ENCODE measurements at regions not wholly inside any gene's neighbourhood (a gene's known extent, or its start where the extent isn't known, plus 50 kb on each side); places are given as distances from the start of the nearest gene placed in this dataset.
A peak's percentile ranks its signal among the peaks of the same experiment; 100 is the strongest.
"Not testable (repeated sequence)": the region's sequence is repeated elsewhere in the genome, so short reads cannot be mapped to it uniquely, and the experiment has no call there.

DNA sequence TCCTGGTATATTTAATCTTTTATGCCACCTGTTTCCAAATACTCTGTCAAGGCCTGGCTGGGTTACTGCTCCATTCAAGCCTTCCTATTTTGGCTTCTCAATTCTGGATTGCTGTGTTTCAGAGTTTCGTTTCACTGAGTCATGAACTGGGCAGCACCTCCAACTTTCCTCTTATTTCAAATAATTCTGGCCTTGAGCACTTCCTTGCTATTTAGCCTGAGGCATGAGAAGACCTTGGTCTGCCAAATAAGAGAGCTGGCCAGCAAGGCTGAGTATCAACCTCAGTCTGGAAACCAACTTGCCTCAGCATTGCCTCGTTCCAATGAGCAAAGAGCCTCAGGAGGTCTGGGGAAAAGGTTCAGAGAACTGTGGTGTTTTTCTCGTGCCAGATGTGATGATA, 66.6 kb downstream of the TNFAIP3 start:
- peak; percentile 51 for DNase-seq (ENCODE audit: low read depth, low spot score)

DNA sequence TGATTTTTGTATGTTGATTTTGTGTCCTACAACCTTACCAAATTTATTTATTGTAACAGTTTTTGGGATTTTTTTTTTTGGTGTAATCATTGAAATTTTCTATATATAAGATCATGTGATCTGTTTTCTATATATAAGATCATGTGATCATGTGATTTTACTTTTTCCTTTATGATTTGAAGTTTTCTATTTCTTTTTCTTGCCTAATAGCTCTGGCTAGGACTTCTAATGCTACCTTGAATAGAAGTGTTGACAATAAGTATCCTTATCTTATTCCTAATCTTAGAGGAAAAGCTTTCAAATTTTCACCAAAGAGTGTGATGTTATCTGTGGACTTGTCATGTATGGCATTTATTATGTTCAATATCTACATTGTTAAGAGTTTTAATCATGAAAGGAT, 69.7 kb downstream of the TNFAIP3 start:
- DNase-seq (ENCODE audit: low read depth, low spot score): no peak

DNA sequence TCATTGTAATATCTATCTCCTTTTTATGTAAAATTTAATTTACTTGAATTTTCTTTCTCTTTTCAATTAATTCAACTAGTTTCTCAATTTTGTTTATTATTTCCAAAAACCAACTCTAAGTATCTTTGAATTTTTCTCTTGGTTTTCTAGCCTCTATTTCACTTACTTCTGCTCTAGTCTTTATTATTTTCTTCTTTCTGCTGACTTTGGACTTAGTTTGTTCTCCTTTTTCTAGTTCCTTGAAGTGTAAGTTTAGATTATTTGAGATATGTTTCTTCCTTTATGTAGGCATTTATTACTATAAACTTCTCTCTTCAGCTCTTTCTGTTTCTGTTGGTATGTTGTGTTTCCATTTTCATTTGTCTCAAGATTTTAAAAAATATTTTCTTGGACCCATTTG, 70.8 kb downstream of the TNFAIP3 start:
- DNase-seq (ENCODE audit: low read depth, low spot score): no peak

DNA sequence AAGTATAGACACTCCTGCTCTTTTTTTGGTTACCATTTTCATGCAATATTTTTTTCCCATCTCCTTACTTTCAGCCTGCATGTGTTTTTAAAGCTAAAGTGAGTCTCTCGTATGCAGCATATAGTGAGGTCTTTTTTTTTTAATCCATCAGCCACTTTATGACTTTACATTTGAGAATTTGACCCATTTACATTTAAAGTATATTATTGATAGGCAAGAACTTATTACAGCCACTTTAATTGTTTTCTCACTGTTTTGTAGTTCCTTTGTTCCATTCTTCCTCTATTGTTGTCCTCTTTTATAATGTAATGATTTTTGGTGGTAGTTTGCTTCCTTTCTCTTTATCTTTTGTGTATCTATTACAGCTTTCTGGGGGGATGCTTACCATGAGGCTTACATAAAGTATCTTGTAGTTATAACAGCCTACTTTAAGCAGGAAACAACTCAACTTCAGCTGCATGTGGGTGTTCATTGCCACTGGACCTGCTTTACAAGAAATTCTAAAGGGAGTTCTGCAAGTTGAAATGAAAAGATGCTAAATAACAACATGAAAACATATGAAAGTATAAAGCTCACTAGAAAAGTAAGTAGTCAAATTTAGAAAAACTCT, 71.8 kb downstream of the TNFAIP3 start:
- no peak for DNase-seq (ENCODE audit: low read depth, low spot score)

DNA sequence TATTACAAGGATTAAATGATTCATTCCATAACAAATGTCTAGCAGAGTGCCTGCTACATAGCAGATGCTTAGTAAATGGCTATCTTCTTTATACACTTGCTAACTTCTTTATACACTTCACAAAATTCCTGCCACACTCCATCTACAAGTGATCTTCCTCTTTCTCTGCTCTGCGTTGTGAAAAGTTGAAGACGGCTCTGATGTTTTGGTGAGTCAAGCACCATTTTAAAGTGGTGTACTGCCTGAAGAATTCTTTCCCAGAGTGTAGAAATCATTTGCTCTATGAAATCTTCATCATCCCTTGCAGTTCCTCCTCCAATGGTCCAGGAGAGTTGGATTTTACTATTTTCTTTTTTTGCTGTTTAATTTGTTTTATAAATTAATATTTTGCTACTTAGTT, 74.9 kb downstream of the TNFAIP3 start:
- DNase-seq (ENCODE audit: low read depth, low spot score): no peak

DNA sequence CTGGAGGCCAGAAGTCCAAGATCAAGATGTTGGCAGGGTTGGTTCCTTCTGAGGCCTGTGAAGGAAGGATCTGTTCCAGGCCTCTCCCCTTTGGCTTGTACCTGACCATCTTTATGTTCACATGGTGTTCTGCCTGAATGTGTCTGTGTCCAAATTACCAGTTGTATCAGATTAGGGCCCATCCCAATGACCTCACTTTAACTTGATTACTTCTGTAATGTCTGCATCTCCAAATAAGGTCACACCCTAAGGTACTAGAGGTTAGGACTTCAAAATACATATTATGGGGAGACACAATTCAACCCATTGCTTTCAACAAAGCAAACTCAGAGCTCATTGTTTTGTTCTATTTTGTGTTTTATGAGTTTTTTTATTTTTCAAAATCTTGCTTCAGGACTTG, 75.7 kb downstream of the TNFAIP3 start:
- DNase-seq (ENCODE audit: low read depth, low spot score): no peak

DNA sequence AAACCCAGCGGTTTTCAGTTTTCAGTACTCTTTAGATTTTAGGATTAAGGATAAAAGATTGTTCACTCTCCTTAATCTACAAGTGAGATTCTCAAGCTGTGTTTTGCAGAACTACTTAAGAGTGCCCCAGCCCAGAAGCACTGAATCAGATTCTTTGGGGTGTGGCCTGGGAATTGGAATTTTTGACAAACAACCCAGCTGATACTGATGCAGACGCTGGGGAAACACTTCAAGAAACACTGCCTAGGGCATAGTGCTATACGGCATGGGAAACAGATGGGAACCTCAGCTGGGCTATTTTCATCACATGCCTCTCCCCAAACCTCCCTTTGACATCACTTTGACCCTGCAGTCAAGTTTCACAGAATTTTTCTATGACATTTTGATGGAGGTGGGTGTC, 77.3 kb downstream of the TNFAIP3 start:
- not testable (repeated sequence) for DNase-seq (ENCODE audit: low read depth, low spot score)

DNA sequence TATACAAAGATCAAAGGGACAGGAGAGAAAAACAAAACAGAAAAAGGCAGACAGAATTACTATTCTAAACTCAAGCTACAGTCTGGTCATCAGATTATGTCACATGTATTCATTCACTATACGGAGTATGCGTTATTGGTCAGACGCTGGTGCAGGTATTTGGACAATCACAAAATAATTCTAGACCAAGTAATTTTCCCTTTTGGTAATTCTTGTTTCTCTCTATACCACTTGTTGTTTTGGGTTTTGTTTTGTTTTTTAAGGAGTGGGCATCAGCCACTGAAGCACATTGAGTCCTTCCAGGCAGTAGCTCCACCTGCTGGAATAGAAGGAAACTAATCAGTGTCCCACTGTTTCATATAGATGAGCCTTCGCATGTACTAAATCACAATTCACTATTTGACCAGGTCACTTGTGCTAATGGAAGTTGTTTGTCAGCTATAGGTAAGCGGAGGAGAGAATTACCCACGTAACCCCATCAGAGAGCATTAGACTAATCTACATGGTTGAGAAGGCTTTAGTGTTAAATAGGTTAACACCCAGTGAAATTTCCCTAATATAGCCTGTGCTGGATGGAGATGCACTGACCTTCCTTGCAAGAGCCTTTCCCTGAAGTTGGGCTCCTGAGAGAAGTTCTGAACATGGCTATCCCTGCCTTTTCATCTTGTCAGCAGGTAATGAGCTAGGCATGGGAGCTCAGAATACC, 77.9 kb downstream of the TNFAIP3 start:
- DNase-seq (ENCODE audit: low read depth, low spot score): peak; percentile 57

DNA sequence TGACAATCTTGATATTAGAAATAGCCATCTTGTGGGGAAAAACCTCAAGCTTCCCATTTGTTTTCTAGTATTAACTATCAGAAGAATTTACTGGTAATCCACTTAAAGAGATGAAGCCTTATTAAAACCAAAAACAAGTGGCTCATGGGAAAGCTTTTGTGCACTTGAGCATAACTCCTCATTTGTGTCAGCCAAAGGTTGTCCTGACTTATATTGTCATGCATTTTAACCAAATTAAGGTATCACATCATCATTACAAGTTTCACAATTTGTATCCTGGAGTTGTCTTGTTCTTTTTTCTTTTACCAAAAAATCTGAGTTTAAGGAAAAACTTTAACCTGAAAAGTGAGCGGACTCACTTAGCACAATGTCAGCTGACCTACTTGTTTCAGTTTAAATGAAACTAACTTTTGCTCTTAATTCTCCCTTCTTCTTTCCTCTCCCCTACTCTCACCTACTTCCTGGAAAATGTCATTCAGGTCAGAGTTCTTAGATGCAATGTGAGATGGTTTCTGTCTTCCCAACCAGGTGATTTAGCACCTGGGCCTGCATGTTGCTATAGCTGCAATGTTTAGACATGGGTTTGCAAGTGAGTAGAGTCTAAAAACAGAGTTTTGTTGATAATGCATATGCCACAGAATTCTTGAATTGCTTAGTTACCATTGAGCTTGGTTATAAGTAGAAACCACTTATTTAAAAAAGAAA, 82.8 kb downstream of the TNFAIP3 start:
- no peak for DNase-seq (ENCODE audit: low read depth, low spot score)

DNA sequence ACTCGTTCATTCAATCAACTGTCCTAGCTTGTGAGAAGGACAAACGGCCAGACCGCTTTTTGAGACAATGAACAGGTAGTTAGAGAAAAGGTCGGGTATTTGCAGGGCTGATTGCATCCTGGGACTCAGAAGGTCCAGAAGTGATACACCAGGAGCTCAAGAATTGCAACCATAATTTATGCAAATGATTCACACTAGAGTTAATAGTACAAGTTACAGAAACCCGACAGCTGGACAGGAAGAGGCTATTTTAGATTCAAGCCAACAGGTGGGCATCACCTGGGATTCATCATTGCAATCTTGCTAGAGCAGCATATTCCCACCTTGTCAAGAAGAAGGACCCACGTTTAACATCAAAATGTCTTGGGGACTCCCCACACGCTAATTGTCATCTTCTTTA, 83.5 kb downstream of the TNFAIP3 start:
- no peak for DNase-seq (ENCODE audit: low read depth, low spot score)

DNA sequence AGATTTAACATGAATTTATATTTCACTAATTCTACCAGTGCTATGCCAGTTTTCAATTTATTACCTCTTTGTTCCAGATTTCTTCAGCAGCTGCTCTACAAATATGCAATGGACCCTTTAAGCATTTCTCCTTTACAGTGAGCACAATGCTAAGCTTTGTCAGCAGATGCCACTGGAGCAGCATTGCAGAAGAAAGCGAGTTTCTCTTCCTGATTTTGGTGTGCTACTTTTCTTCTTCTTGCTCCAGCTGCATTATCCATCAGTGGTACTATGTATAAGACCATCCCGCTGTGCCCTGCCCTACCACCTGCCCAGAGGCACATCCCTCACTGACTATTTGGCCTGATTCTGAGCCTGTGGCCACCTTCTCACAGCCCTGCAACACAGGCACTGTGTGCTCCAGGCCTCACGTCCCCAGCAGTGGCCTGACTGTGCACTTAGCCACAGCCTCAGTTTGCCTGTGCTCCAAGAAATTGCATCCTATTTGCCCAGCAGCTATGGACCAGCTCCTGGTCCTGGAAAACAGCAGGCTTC, 84.1 kb downstream of the TNFAIP3 start:
- no peak for DNase-seq (ENCODE audit: low read depth, low spot score)

DNA sequence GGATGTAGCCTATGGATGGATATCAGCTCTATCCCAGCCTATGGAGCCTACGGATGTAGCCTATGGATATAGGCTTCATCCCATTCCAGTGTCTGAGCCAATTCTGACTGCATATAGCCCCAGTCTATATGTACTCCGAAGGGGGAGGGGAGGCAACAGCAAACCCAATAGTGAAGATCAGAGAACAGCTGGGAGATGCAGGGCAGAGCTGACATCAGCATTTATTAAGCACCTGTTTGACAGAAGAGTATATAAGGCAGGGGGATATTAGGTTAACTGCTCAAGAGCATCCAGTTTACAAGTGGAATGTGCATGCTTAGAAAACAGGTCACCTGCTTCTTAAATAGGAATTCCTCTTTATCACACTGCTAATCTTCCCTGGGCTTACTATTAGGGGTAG, 85.2 kb downstream of the TNFAIP3 start:
- no peak for DNase-seq (ENCODE audit: low read depth, low spot score)

DNA sequence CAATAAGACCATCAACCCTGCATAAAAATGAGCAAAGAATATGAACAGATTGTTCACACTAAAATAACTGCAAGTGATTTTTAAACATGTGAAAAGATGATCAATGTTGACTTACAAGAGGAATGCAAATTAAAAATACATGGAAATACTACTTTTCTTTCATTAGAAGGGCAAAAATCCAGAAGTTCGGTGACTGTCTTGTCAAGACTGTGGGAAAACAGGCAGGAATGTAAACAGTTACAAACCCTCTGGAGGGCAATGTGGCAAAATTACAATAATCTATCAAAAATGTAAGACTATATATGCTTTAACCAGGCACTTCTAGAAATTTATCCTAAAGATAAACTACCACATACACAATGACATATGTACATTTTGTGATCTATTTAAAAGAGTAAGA, 86.7 kb downstream of the TNFAIP3 start:
- no peak for DNase-seq (ENCODE audit: low read depth, low spot score)

DNA sequence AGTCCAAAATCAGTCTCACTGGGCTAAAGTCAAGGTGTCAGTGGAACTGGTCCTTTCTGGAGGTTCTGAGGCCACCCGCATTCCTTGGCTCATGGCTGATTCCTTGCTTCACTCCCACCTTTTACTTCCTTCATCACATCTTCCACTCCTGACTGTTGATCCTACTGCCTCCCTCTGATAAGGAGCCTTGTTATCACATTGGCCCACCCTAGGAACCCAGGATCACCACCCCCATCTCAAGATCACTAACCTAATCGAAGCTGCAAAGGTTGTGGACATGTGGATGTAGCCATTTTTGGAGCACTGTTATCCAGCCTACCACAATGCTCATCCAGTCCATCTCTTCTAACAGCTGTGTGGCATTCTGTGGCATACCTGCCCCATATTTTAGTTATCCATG, 87.2 kb downstream of the TNFAIP3 start:
- no peak for DNase-seq (ENCODE audit: low read depth, low spot score)

DNA sequence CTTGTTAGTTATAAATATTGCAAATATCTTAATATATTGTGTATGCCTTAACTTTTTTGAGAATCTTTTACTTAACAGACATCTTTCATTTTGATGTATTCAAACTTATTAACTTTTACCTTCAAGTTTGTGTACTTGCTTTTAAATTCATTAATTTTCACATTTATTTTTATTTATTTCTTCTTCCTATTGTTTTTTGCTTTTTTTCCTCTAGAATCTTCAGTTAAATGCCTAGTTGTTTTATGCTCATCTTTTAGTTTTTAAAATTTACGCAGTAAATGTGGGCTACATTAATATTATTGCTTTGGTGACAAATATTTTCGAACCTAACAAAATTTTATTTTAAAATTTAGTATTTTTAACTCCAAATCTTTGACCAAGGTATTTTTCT, 89.0 kb downstream of the TNFAIP3 start:
- no peak for DNase-seq (ENCODE audit: low read depth, low spot score)

DNA sequence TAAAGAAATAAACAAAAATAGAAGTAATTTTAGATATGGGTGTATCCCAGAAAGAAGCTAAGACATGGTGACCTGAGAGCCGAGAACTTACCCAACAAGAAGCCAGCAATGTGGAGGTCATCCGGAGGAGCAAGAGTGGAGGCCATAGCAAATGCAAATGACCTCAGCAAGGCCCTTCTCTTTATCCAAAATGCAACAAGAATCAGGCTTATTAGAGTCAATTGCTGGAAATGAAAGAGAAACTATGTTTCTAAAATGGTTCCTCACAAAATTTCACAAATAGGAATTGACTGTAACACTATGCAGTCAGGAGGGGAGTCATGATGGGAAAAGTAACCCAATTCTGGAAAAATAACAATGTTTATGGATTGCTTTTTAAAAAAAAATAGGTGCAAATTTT, 90.4 kb downstream of the TNFAIP3 start:
- no peak for DNase-seq (ENCODE audit: low read depth, low spot score)

DNA sequence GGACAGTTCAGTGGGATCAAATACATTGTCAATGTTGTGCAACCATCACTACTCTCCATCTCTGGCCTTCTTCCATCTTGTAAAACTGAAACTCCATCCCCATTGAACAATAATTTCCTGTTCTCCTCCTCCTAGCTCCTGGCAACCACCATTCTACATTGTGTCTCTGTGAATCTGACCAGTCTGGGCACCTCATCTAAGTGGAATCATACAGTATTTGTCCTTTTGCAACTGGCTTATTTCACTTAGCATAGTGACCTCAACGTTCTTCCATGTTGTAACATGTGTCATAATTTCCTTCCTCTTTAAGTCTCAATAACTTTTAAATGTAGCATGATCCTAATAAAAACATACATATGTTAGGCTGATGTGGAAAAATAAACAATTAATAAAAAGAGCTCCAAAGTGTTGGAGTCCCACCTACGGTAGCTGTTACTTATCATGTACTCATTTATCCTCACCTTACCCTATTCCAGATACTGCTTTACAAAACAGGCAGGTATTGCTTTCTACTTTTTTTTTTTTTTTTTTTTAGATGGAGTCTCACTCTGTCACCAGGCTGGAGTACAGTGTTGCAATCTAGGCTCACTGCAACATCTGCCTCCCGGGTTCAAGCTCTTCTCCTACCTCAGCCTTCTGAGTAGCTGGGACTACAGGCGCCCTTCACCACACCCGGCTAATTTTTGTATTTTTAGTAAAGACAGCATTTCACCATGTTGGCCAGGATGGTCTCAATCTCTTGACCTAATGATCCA, 91.9 kb downstream of the TNFAIP3 start:
- no peak for DNase-seq (ENCODE audit: low read depth, low spot score)

DNA sequence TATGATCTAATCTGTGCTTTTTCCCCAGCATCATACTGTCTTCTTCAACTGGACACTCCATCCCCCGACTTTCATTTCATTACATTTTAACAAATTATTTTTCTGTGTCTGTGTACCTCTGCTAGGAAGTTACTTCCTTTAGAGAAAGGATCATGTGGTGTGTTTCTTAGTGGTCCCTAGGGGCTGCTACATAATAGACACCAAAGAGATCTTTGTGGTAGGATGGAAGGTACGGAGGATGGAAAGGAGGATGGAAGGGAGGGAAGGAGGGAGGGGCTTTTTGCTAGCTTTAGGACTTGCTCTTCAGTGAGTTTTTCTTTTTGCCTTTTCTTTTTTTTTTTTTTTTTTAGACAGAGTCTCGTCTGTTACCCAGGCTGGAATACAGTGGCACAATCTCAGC, 95.7 kb downstream of the TNFAIP3 start:
- no peak for DNase-seq (ENCODE audit: low read depth, low spot score)

DNA sequence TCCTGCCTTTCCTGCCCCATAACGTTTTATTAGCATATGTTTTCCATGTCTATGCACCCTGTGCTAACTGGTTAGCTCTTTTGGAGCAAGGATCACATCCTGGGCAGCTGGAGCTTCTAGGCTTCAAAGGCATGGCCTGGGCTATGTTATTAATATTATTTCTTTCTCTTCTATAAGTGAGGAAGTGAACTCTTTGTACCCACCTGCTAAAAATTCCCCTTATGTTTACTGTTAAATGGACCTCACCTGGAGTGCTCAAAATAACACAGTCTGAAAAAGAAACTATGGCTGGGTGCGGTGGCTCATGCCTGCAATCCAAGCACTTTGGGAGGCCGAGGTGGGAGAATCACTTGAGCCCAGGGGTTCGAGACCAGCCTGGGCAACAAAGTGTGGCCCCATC, 97.8 kb downstream of the TNFAIP3 start:
- no peak for DNase-seq (ENCODE audit: low read depth, low spot score)

DNA sequence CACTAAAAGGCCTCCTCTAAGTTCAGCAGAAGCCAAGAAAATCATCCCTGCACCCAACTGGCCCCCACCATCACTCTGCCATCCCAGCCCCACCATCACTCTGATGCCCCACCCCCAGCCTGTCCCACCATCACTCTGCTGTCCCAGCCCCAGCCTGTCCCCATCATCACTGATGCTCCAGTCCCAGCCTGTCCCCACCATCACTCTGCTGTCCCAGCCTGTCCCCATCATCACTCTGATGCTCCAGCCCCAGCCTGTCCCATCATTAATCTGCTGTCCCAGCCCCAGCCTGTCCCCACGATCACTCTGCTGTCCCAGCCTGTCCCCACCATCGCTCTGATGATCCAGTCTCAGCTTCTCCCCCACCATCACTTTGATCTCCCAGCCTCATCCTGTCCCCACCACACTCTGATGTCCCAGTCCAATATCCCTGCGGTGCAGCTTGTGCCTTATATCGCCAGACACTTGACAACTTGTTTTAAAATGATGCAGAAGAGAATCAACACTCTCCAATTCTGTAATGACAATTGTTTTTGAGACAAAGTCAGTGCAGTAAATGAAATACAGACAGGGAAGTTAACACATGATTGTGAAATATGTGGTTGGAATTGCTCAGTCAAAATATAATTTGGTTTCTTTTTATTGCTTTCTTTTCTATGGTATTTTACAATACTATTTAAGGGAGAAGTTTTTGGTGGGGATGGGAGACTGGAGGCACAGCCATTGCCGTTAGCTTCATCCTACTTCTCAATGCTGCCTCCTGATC, 100.8 kb downstream of the TNFAIP3 start:
- DNase-seq (ENCODE audit: low read depth, low spot score): no peak

DNA sequence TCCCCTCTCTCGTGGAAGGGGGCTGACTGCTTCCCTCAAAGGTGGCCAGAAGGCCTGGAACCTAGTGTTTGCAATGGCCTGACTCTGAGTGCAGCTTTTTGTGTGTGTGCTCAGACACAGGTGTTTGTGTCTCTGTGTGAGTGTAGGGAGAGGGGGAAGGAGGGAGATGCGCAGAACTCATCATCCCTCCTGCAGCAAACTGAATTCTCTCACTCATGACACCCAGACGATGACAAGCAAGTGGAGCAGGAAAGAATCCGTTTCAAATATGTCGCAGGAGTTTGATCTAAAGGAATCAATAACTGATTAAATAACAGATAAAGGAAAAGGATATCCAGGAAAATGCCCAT, 101.4 kb downstream of the TNFAIP3 start:
- no peak for DNase-seq (ENCODE audit: low read depth, low spot score)

DNA sequence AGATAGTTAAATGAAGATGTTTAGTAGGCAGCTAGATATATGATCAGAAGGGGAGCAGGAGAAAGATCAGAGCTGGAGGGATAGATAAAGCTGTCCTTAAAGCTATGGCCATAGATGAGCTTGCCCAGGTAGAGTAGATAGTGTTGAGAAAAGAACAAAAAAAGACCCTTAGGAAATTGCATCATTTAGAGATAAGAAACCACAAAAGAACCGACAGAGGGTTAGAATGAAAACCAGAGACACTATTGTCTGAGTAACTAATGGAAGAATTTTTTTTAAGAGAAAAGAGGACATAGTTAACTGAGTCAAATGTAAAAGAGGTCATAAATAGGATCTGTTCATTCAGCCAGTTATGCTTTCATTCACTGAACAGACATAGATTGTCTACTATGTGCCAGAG, 101.8 kb downstream of the TNFAIP3 start:
- DNase-seq (ENCODE audit: low read depth, low spot score): no peak

All from astrocyte of the hippocampus (primary cell).